ENCODE measurements at regions not wholly inside any gene's neighbourhood (a gene's known extent, or its start where the extent isn't known, plus 50 kb on each side); places are given as distances from the start of the nearest gene placed in this dataset.

- TF ChIP-seq, protein P1, sequence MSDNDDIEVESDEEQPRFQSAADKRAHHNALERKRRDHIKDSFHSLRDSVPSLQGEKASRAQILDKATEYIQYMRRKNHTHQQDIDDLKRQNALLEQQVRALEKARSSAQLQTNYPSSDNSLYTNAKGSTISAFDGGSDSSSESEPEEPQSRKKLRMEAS (IDR thresholded peaks at IDR 0.05) = no peak
These were observed 1489.4 kb downstream of the RAPGEF2 start (continued) for GRCh38 chr4:160592258-160592657.

Data from H1 (cell line).